ENCODE measurements at regions not wholly inside any gene's neighbourhood (a gene's known extent, or its start where the extent isn't known, plus 50 kb on each side); places are given as distances from the start of the nearest gene placed in this dataset.

DNA sequence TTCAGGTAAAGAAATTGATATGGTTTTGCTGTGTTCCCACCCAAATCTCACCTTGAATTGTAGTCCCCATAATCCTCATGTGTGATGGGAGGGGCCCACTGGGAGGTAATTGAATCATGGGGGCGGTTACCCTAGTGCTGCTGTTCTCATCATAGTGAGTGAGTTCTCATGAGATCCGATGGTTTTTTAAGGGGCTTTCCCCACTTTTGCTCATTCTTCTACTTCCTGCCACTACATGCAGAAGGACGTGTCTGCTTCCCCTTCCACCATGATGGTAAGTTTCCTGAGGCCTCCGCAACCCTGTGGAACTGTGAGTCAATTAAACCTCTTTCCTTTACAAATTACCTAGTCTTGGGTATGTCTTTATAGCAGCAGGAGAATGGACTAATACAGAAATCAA is 69.3 kb downstream of the MIS18A start:
- Histone ChIP-seq H3K36me3 (no peaks in the 10 kb centered on the region), H3K27me3 (no peaks in the 10 kb centered on the region), H3K4me3 (no peak overlapping the region), H3K9me3 (peaks cover 0 to 7% (median 1%) of the 10 kb centered on the region in 4 donors), H3K4me1 (no peaks in the 10 kb centered on the region), H3K27ac (replicated peaks in 1 of 4) (no peak overlapping the region)
- no peak for TF ChIP-seq POLR2AphosphoS5 (IDR thresholded peaks at IDR 0.05)
- no peak for TF ChIP-seq POLR2A (IDR thresholded peaks at IDR 0.05; ENCODE audit: low read depth)
- TF ChIP-seq EP300 (IDR thresholded peaks at IDR 0.05) = no peak
- TF ChIP-seq CTCF (IDR thresholded peaks at IDR 0.05) = no peak
- DNase-seq (ENCODE audit: extremely low spot score) = no peak
- WGBS = 82% methylated on average over 4 of the region's 4 CpGs
- intact Hi-C loops (cut with DNase I) = no loop called here

DNA sequence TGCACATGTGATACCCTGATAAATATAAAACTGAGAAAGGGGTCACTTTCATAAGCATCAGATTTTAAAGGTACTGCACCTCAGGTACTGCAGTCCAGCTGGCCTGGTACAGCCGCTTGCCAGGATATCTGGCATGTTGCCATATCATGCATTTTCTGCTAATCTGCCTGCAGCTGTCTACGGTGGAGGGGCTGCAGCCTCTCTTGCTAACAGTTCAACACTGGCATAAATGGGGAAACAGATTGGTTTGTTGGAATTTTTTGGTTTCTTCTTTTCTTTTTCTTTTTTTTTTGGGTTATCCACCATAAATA is 71.5 kb downstream of the MIS18A start:
- Histone ChIP-seq H3K4me3 (no peak overlapping the region), H3K27ac (replicated peaks in 1 of 4) (no peak overlapping the region), H3K4me1 (no peaks in the 10 kb centered on the region), H3K36me3 (no peaks in the 10 kb centered on the region), H3K9me3 (peaks cover 0 to 7% (median 5%) of the 10 kb centered on the region in 4 donors), H3K27me3 (no peaks in the 10 kb centered on the region)
- TF ChIP-seq EP300 (IDR thresholded peaks at IDR 0.05) = no peak
- no peak for TF ChIP-seq POLR2AphosphoS5 (IDR thresholded peaks at IDR 0.05)
- TF ChIP-seq CTCF (IDR thresholded peaks at IDR 0.05) = no peak
- no peak for TF ChIP-seq POLR2A (IDR thresholded peaks at IDR 0.05; ENCODE audit: low read depth)
- intact Hi-C loops (cut with DNase I) = no loop called here
- 80% methylated on average over 2 of the region's 2 CpGs for WGBS
- no peak for DNase-seq (ENCODE audit: extremely low spot score)

DNA sequence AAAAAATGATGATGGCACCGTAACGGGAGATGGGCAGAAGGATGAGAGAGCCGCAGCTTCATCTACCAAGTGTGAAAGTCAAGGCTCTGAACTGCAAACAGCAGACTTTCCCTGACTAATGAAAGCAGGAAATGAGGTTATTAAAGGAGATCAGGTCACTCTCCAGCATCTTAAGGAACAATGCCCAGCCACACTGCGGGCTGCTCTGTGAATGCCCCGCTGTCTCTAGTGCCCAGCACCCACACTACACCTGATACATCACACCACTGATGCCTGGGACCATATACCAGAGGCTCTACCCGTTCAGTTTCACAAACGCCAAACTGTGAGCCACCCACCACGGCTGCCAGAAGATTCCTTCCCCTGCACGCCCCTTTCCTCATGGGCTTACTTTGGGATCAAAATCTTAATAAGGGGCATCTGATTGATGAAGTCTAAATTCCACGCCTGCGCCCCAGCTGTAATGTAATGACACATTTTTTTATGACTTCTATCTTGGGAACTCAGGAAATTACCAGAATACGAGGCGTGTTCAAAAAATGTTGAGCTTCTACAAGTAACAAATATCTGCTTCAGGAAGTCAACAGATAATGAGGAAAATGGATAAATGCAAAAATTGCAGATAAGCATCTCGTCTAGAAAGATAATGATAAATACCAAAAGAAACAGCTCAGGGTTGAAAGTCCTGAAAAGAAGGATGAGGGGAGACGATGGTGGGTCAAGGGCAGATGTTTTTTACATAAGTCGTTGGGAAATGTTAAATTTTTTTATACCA is 72.0 kb downstream of the MIS18A start:
- no peak for TF ChIP-seq POLR2A (IDR thresholded peaks at IDR 0.05; ENCODE audit: low read depth)
- TF ChIP-seq CTCF (IDR thresholded peaks at IDR 0.05) = no peak
- TF ChIP-seq POLR2AphosphoS5 (IDR thresholded peaks at IDR 0.05) = no peak
- no peak for TF ChIP-seq EP300 (IDR thresholded peaks at IDR 0.05)
- Histone ChIP-seq H3K36me3 (no peaks in the 10 kb centered on the region), H3K9me3 (peaks cover 0 to 7% (median 5%) of the 10 kb centered on the region in 4 donors), H3K4me3 (no peak overlapping the region), H3K27me3 (no peaks in the 10 kb centered on the region), H3K4me1 (no peaks in the 10 kb centered on the region), H3K27ac (replicated peaks in 1 of 4) (no peak overlapping the region)
- WGBS = 80% methylated on average over 16 of the region's 16 CpGs
- intact Hi-C loops (cut with DNase I) = no loop called here
- no peak for DNase-seq (ENCODE audit: extremely low spot score)

GRCh38 chr21:32203877-32204480 is 74.9 kb downstream of the MIS18A start:
- no peak overlapping the region for H3K27ac ChIP-seq (replicated peaks in 1 of 4)
- H3K27me3 ChIP-seq = no peaks in the 10 kb centered on the region
- TF ChIP-seq POLR2A (IDR thresholded peaks at IDR 0.05; ENCODE audit: low read depth) = no peak
- TF ChIP-seq CTCF (IDR thresholded peaks at IDR 0.05) = no peak
- no peak for TF ChIP-seq EP300 (IDR thresholded peaks at IDR 0.05)
- no peak for TF ChIP-seq POLR2AphosphoS5 (IDR thresholded peaks at IDR 0.05)
- no peak overlapping the region for H3K4me3 ChIP-seq
- intact Hi-C loops (cut with DNase I) = no loop called here
- peaks cover 0 to 7% (median 5%) of the 10 kb centered on the region in 4 donors for H3K9me3 ChIP-seq
- no peaks in the 10 kb centered on the region for H3K36me3 ChIP-seq
- WGBS = 89% methylated on average over 6 of the region's 6 CpGs
- no peaks in the 10 kb centered on the region for H3K4me1 ChIP-seq
- peak; percentile 14 for DNase-seq (ENCODE audit: extremely low spot score)
